Kidney (tissue), 13 donors: ENCODE measurements at regions not wholly inside any gene's neighbourhood (a gene's known extent, or its start where the extent isn't known, plus 50 kb on each side); places are given as distances from the start of the nearest gene placed in this dataset.

Experiments used
- DNase-seq, 5 donors: peaks; one replicate each; pipeline ENCODE4 v3.0.0-alpha.2; 2013 to 2020
- FAIRE-seq: peaks from 2 replicates; lab custom pipeline; 2012; peaks lifted over from hg19 to GRCh38; lab: Jason Lieb, UNC
- H3K27ac ChIP-seq, 2 donors: one replicate each; pipeline ENCODE4 v1.7.0; 2013; ENCODE audit warnings: low read depth in 2 of 2, low read length in 2 of 2, inconsistent platforms in 1 of 2
- H3K27me3 ChIP-seq: one replicate; pipeline ENCODE4 v1.7.1; 2013; ENCODE audit warnings: low read length, inconsistent platforms; ENCODE audit not compliant: control insufficient read depth, insufficient read depth
- H3K36me3 ChIP-seq, 3 donors: one replicate each; pipeline versions ENCODE4 v1.7.0 to v1.7.1; 2013; ENCODE audit warnings: low read length in 3 of 3, control low read depth in 1 of 3, inconsistent platforms in 1 of 3; ENCODE audit not compliant: insufficient read depth in 3 of 3, control insufficient read depth in 2 of 3
- H3K4me1 ChIP-seq, 3 donors: one replicate each; pipeline versions ENCODE4 v1.7.0 to v1.7.1; 2013; ENCODE audit warnings: low read length in 3 of 3, inconsistent platforms in 1 of 3, low read depth in 1 of 3; ENCODE audit not compliant: control insufficient read depth in 2 of 3, insufficient read depth in 2 of 3
- H3K4me3 ChIP-seq, 3 donors: one replicate each; pipeline versions ENCODE4 v1.7.0 to v1.8.1; 2013; ENCODE audit warnings: low read length in 3 of 3, control low read depth in 1 of 3, inconsistent platforms in 1 of 3
- H3K9ac ChIP-seq, 3 donors: one replicate each; pipeline versions ENCODE4 v1.7.0 to v1.7.1; 2013; ENCODE audit warnings: low read length in 3 of 3, control low read depth in 1 of 3, inconsistent platforms in 1 of 3
- H3K9me3 ChIP-seq, 3 donors: one replicate each; pipeline versions ENCODE4 v1.7.0 to v1.7.1; 2013; ENCODE audit warnings: low read length in 3 of 3, control low read depth in 1 of 3, inconsistent platforms in 1 of 3; ENCODE audit not compliant: control insufficient read depth in 2 of 3, insufficient read depth in 1 of 3
- intact Hi-C: fragments of 100-400 bp; cut with DNase I; formaldehyde crosslinking; loops from one replicate; pipeline ENCODE4 v1.11.1; 2022
- TF ChIP-seq, protein P1 (sequence below): IDR thresholded peaks from 3 replicates; pipeline ENCODE4 v1.5.1; 2012; ENCODE audit warnings: mild to moderate bottlenecking, moderate library complexity, borderline replicate concordance; ENCODE audit not compliant: insufficient read depth; ENCODE audit errors: extremely low read depth
- donor health status: control.
- donor health status: control.
- donor health status: control.
- donor health status: control.
- donor health status: control.
- donor health status: DM: yes; HTN: yes; CAD: no.
- donor health status: Normal renal cell carcinoma (clear cell type).

DNA sequence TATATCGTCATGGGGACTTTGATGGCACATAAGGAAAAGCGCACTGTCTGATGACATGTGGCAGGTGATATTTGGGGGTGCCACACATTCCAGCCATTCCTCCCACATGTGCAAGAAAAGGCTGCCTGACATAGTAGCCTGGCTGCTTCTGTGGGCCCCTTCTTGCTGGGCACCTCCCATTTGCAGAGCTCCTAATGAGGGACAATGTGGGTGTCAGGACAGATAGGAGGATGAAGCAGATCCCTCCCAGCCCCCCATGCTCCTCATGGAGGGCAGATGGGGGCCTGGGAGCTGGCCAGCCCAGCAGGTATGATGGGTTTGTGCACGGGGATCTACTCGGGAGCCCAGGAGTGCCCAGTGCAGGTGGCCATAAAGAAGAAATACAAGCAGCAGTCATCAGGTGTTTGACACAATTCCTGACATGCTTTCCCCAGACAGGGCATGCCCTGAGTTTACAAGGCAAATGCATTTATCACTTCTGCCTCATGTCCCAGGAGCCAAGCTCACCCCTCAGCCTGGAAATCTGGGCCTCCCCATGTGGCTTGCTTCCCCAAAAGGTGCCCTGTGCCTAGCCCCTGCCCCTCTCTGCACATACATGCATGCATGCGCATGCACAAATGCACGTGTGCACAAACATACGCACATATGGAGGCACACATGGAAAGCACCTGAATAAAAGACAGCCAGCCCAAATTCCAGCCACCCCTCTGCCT, 260.6 kb upstream of the RPL38 start:
- no peak overlapping the region for H3K9ac ChIP-seq
- H3K9me3 ChIP-seq = no peaks in the 10 kb centered on the region
- no peak overlapping the region for H3K27ac ChIP-seq
- TF ChIP-seq, protein P1, sequence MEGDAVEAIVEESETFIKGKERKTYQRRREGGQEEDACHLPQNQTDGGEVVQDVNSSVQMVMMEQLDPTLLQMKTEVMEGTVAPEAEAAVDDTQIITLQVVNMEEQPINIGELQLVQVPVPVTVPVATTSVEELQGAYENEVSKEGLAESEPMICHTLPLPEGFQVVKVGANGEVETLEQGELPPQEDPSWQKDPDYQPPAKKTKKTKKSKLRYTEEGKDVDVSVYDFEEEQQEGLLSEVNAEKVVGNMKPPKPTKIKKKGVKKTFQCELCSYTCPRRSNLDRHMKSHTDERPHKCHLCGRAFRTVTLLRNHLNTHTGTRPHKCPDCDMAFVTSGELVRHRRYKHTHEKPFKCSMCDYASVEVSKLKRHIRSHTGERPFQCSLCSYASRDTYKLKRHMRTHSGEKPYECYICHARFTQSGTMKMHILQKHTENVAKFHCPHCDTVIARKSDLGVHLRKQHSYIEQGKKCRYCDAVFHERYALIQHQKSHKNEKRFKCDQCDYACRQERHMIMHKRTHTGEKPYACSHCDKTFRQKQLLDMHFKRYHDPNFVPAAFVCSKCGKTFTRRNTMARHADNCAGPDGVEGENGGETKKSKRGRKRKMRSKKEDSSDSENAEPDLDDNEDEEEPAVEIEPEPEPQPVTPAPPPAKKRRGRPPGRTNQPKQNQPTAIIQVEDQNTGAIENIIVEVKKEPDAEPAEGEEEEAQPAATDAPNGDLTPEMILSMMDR = no peak
- no peaks in the 10 kb centered on the region for H3K4me1 ChIP-seq
- FAIRE-seq (no peak), DNase-seq (no peak)
- H3K4me3 ChIP-seq = no peak overlapping the region
- intact Hi-C loops = no loop called here
- no peaks in the 10 kb centered on the region for H3K36me3 ChIP-seq
- no peaks in the 10 kb centered on the region for H3K27me3 ChIP-seq

DNA sequence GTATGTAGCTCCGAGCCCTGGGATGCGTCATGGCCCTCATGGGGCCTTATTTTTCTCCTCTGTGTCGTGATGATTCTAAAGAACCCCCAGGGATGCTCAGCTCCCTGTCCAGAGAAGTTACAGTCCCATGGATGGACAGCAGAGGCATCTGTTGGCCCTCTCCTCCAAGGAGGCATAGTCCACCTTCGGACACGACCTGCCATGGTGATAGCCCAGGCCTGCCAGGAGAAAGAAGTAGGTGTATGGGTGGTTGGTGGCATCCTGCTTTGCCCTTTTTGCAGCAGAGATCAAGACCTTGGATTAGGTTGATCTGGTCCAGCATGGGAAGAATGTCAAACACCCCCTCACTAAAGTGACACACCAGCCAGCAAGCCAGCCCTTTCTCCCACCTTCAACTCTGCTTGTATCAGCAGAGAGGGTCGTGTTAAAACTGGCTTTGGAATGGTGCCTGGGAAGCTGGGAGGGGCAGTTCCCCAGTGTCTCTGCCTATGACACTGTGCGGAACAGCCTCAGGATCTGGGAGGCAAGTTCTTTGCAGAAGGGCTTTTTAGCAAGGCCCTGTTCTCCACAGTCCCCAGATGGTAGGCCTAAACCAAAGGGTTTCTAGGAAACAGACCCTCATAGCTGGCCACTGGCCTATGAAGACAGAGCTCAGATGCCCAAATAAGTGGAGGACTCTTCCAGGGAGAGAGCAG, 259.9 kb upstream of the RPL38 start:
- intact Hi-C loops = no loop called here
- DNase-seq (no peak), FAIRE-seq (no peak)
- no peaks in the 10 kb centered on the region for H3K9me3 ChIP-seq
- TF ChIP-seq, protein P1 = no peak
- H3K27ac ChIP-seq = no peak overlapping the region
- no peak overlapping the region for H3K4me3 ChIP-seq
- no peaks in the 10 kb centered on the region for H3K4me1 ChIP-seq
- no peaks in the 10 kb centered on the region for H3K36me3 ChIP-seq
- no peak overlapping the region for H3K9ac ChIP-seq
- no peaks in the 10 kb centered on the region for H3K27me3 ChIP-seq

DNA sequence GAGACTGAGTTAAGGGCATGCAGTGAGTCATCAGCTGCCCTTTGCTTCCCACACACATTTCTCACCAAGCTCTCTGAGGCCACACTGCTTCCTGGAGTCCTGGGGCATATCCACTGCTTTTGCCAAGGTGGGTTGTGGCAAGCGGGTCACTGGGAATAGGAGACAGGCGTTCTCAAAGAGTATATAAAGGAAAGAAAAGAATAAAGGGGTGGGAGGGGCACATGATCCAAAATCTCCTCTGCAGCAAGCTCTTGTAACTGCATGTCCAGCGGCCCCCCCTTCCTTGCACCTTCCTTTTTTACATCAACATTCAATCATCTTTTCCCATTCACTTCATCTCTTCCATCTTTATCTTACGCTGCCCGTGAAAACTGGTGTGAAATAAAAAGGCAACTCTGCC, 259.1 kb upstream of the RPL38 start:
- H3K27ac ChIP-seq = no peak overlapping the region
- H3K27me3 ChIP-seq = no peaks in the 10 kb centered on the region
- H3K9me3 ChIP-seq = no peaks in the 10 kb centered on the region
- intact Hi-C loops = no loop called here
- TF ChIP-seq, protein P1 = no peak
- H3K36me3 ChIP-seq = no peaks in the 10 kb centered on the region
- H3K9ac ChIP-seq = no peak overlapping the region
- no peak overlapping the region for H3K4me3 ChIP-seq
- no peak for FAIRE-seq
- H3K4me1 ChIP-seq = no peaks in the 10 kb centered on the region
- no peak for DNase-seq
